T-helper 2 cell treated with Interferon-gamma antibody and Interleukin-4, amounts not matched to agents 5 μg/mL and 100 μg/mL, for 36 hours (primary cell): ENCODE measurements at regions not wholly inside any gene's neighbourhood (a gene's known extent, or its start where the extent isn't known, plus 50 kb on each side); places are given as distances from the start of the nearest gene placed in this dataset.

Experiments used
- DNase-seq: peaks from one replicate; pipeline ENCODE4 v3.0.0; 2021; ENCODE audit warnings: low spot score
- H3K27ac Mint-ChIP-seq: one replicate; pipeline ENCODE4 v1.8.0; 2021; ENCODE audit warnings: mild to moderate bottlenecking, mixed read lengths
- H3K27me3 Mint-ChIP-seq: one replicate; pipeline ENCODE4 v1.8.0; 2021; ENCODE audit warnings: low read depth, mixed read lengths
- H3K36me3 Mint-ChIP-seq: one replicate; pipeline ENCODE4 v1.8.0; 2021; ENCODE audit warnings: low read depth, mixed read lengths
- H3K4me1 Mint-ChIP-seq: one replicate; pipeline ENCODE4 v1.8.0; 2021; ENCODE audit warnings: low read depth, mixed read lengths
- H3K4me3 Mint-ChIP-seq: one replicate; pipeline ENCODE4 v1.8.0; 2022; ENCODE audit warnings: mild to moderate bottlenecking, moderate library complexity, mixed read lengths
- H3K9me3 Mint-ChIP-seq: one replicate; pipeline ENCODE4 v1.8.0; 2021; ENCODE audit warnings: mixed read lengths

DNA sequence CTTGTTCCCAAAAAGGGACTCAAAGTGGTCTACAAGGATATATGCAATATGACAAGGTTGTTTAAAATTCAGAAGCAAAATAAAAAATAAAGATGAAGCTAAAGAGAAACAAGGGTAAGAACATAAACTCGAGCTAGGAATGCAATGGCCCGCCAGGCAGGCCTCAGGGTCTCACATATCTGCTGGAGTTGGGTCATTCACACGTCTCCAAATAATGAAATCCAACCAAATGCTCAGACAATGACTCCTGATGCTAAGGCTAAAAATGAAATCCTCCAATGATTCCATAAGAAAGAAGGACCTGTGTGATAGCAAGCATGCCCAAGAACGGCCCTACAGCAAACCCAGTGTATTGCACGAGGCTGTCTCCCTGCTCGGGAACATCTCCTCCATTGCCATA, 153.3 kb upstream of the ETS2 start:
- no peaks in the 10 kb centered on the region for H3K4me1 Mint-ChIP-seq
- DNase-seq = no peak
- H3K27me3 Mint-ChIP-seq = peaks cover 16% of the 10 kb centered on the region

DNA sequence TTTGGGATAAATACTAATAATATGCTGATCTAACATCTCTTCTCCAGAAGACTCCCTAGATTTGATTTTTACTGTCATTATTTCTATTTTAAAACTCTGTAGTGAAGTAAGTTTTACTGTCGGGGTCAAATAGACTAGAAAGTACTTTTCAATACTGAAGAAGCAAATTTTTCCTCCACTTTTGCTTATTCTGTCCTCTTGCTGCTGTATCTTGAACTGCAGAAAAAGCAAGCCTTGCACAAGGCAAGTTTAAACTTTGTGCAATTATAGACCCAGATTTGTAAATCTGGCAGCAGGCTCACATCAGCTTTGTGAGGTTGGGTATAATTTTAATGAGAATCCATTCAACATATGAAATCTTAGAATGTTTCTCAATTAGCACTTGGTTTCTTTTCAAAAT, 151.1 kb upstream of the ETS2 start:
- Mint-ChIP-seq H3K27ac (no peak overlapping the region), H3K27me3 (peaks cover 29% of the 10 kb centered on the region), H3K9me3 (no peaks in the 10 kb centered on the region), H3K36me3 (no peaks in the 10 kb centered on the region), H3K4me1 (no peaks in the 10 kb centered on the region), H3K4me3 (no peak overlapping the region)
- no peak for DNase-seq

More for the DNA sequence above, 153.3 kb upstream of the ETS2 start:
- Mint-ChIP-seq H3K4me3 (no peak overlapping the region), H3K36me3 (no peaks in the 10 kb centered on the region), H3K9me3 (no peaks in the 10 kb centered on the region), H3K27ac (no peak overlapping the region)

DNA sequence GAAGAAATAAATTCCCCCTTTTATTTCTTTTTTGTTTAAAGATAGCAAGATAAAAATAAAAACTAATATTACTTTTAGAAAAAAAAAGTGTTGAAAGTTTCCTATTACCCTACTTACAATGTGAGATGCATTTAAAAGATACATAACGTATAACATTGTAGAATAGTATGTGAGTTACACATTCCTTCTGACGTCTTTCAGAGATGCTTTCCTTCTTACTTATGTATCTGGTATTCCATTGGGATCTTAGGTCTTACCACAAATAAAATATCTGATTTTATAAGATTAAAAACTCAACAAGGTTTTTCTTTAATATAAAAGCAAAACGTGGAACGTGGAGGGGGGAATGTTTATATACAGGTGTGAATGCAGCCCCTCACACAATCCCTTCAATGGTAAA, 147.2 kb upstream of the ETS2 start:
- Mint-ChIP-seq H3K27me3 (peaks cover 61% of the 10 kb centered on the region), H3K9me3 (no peaks in the 10 kb centered on the region), H3K27ac (no peak overlapping the region), H3K36me3 (no peaks in the 10 kb centered on the region), H3K4me3 (no peak overlapping the region), H3K4me1 (peaks cover 5% of the 10 kb centered on the region)
- no peak for DNase-seq

DNA sequence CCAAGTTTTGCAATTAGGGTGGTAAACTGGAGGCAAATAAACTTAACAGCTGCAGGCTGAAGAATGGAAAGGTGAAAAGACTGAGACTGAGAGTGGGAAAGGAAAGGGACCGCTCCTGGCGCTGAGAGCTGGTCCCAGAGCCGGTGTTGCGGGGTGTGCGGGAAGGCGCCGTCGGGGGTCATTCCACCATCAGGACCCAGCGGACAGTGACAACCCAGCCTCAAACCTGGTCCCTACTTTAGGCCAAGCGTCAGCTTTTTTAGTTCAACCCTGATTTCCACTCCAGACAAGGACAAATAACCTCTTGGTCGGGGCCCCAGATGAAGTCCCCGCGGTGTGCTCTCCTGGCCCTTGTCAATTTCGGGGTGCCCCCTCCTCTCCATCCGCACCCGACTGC, 145.8 kb upstream of the ETS2 start:
- Mint-ChIP-seq H3K27me3 (peaks cover 67% of the 10 kb centered on the region), H3K4me1 (peaks cover 5% of the 10 kb centered on the region), H3K9me3 (no peaks in the 10 kb centered on the region), H3K27ac (no peak overlapping the region), H3K4me3 (peak overlapping the region; percentile 59), H3K36me3 (no peaks in the 10 kb centered on the region)
- no peak for DNase-seq

DNA sequence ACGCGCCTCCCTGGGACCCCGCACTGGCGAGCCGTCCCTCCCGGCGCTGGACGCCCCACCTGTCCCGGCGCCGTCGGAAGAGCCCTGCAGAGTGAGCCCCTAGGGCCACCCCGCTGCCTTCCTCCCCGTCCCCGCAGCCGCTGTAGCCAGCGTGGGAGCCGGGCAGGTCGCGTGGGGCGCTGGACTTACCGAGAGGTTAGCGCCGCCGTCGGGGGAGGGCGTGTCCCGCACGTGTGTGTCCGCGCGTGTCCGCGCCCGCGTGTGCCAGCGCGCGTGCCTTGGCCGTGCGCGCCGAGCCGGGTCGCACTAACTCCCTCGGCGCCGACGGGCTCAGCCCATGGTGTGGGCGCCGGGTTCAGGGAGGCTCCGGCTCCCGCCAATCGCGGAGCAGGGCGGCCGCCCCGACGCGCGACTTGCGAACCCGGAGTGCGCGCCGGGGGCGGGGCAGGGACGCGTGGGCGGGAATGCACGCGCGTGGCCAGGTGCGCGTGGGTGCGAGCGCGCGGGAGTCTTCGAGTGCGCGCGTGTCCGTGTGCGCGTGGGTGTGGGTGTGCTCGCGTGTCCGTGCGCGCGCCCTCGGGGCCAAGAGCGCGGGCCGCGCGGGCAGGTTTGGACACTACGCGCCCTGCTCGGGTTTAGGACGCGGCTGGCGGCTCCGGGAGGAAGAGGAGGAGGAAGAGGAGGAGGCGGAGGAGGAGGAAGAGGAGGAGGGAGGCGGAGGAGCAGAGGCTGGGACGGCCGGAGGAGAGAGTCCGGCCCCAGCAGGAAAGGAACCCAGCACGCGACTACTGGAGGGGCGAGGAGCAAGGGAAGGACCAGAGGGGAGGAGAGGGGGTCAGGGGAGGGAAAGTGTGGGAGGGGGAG, 145.2 kb upstream of the ETS2 start:
- DNase-seq = peak; percentile 17
- H3K9me3 Mint-ChIP-seq = no peaks in the 10 kb centered on the region
- peak overlapping the region; percentile 64 for H3K4me3 Mint-ChIP-seq
- no peaks in the 10 kb centered on the region for H3K36me3 Mint-ChIP-seq
- peaks cover 5% of the 10 kb centered on the region for H3K4me1 Mint-ChIP-seq
- H3K27ac Mint-ChIP-seq = no peak overlapping the region
- H3K27me3 Mint-ChIP-seq = peaks cover 63% of the 10 kb centered on the region

DNA sequence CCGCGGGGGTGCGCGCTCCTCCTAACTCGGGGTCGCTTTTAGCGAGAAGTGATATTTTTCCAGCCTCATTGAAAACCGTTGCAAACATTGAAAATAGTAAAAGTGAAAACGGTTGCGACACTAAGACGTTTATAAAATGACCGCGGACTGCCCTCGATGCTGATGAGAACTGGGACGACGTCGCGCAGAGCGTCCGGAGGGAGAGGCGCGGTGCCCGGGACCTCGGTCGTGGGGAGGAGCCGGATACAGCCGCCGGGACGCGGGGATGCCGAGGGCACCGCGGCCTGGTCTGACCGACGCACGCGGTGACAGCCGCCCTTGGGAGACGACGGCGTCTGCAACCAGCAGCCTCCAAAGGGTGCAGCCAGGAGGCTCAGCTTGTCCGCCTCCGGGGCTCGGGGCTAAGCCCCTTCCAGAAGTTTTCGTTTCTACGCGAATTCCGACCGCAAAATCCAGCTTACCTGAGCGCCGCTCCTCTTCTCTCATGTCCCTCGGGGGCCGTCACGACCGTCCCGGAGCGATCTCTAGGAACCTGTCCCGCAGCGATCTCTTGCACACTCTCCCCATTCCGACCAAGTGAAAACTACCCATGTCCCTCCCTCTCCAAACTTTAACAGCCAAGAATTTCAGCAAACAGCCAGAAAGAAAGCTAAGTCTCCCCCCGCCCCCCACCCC, 144.4 kb upstream of the ETS2 start:
- Mint-ChIP-seq H3K9me3 (no peaks in the 10 kb centered on the region), H3K36me3 (no peaks in the 10 kb centered on the region), H3K4me3 (peak overlapping the region; percentile 64), H3K4me1 (peaks cover 5% of the 10 kb centered on the region), H3K27me3 (peaks cover 69% of the 10 kb centered on the region), H3K27ac (no peak overlapping the region)
- DNase-seq = peak; percentile 14

DNA sequence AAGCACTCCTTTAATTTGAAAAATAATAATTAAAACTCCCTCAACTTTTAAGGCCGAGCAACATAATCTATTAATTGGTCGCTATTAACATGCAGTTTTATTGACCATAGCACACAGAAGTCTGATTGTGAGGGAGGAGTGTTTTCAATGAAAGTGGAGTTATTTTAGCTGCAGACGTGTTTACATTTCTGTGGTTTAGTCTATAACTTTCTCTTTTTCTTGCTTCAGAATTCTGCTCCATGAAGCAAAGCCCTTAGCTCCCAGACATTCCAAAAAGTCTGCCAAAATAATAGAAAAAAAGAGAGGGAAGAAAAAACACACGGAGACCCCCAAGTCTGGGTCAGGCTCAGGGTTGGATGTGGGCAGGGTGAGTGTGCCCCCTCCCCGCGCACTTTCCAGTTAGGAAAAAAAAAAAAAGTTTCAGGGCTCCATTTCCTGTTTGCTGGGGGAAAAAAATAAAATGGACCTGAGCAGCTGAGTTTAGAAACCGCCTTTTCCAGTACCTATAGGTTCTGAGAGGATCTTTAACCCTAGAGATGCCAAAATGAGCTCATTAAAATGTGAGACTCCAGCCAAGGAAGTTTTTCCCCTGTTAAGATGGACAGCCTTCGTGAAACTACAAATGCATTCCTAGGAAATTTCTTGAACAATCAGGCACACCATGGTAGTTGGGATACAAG, 143.7 kb upstream of the ETS2 start:
- no peaks in the 10 kb centered on the region for H3K36me3 Mint-ChIP-seq
- H3K27me3 Mint-ChIP-seq = peaks cover 63% of the 10 kb centered on the region
- DNase-seq = no peak
- H3K9me3 Mint-ChIP-seq = no peaks in the 10 kb centered on the region
- peak overlapping the region; percentile 64 for H3K4me3 Mint-ChIP-seq
- H3K4me1 Mint-ChIP-seq = peaks cover 5% of the 10 kb centered on the region
- H3K27ac Mint-ChIP-seq = no peak overlapping the region

DNA sequence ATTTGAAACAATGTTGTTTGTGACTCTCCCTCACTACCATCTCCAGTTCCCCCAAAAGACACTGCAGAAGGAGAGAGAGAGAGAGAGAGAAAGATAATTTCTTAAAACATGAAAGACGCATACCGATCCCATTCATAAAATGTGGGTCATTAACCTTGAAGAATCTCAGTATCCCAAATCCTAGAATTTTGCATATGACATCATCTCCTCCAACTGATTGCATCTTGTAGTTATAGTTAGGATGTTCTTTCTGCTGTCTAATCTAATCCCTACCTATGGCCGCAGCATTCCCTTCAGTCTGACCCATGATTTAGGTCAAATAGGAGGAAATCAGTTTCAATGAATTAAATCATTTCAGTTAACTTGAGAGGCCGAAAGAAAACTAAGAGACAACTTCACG, 142.4 kb upstream of the ETS2 start:
- DNase-seq = no peak
- no peaks in the 10 kb centered on the region for H3K9me3 Mint-ChIP-seq
- peaks cover 5% of the 10 kb centered on the region for H3K4me1 Mint-ChIP-seq
- H3K4me3 Mint-ChIP-seq = no peak overlapping the region
- no peaks in the 10 kb centered on the region for H3K36me3 Mint-ChIP-seq
- H3K27ac Mint-ChIP-seq = no peak overlapping the region
- H3K27me3 Mint-ChIP-seq = peaks cover 53% of the 10 kb centered on the region

DNA sequence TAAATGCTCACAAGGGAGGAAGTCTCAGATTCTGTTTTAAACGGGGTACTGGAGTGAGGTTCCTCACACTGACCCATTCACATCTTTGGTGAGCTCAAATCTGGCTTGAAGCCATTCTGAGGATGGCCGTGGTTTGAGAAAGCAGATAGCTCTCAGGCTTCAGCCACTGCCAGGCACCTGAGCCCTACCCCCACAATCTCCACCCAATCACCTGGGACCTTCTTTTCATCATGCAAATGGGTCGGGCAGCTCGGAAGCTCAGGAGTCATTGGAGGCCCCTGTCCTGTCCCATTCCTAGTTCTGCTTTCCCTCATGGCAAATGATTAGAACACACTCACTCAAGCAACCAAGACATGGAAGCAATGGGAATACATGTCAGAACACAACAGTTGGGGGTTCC, 141.4 kb upstream of the ETS2 start:
- H3K27me3 Mint-ChIP-seq = peaks cover 50% of the 10 kb centered on the region
- no peaks in the 10 kb centered on the region for H3K36me3 Mint-ChIP-seq
- no peak overlapping the region for H3K4me3 Mint-ChIP-seq
- H3K4me1 Mint-ChIP-seq = peaks cover 5% of the 10 kb centered on the region
- H3K27ac Mint-ChIP-seq = no peak overlapping the region
- DNase-seq = no peak
- no peaks in the 10 kb centered on the region for H3K9me3 Mint-ChIP-seq

DNA sequence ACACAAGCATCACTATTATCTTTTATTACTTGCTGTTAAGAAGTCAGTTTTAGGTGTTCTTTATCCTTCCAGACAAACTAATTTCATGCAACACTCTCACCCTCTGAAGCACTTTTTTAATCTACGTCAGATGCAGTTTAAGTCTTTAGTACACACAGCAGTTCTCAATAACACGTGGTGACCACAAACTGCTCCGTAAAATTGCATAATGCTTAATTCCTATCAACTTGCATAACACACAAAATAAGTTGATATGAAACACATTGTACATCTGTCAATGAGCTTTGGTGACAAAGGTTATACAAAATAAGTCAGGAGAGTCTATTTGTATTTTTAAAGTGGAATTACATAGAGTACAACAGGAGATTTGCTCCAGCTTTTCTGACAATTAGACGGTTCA, 140.9 kb upstream of the ETS2 start:
- DNase-seq = no peak
- Mint-ChIP-seq H3K9me3 (no peaks in the 10 kb centered on the region), H3K27ac (no peak overlapping the region), H3K27me3 (peaks cover 45% of the 10 kb centered on the region), H3K4me3 (no peak overlapping the region), H3K36me3 (no peaks in the 10 kb centered on the region), H3K4me1 (peaks cover 5% of the 10 kb centered on the region)

DNA sequence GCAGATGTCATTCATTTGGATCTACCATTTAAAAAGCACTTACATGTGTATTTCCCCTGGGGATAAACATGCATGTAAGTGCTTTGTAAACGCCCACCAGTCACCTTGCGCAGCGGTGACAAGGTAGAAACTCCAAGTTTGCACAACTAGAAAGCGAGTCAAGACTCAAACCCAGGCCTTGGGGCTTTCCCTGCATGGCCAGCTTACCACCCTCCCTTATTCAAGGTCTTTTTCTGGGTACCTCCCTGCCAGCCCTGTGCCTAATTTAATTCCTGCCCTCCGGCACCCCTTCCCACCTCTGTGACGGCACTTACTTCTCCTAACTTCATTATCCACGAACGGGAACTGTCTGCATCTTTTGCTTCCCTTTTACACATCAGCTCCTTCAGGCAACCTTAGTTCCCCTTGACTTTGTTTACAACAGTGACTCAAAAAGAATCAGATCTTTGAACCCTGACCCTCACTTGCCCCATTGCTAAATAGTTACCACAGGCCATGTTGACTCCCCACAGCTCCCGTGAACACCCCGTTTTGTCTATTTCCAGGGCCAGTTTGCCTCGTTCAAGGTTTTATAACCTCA, 138.3 kb upstream of the ETS2 start:
- H3K27me3 Mint-ChIP-seq = peaks cover 26% of the 10 kb centered on the region
- no peaks in the 10 kb centered on the region for H3K4me1 Mint-ChIP-seq
- H3K4me3 Mint-ChIP-seq = no peak overlapping the region
- no peak overlapping the region for H3K27ac Mint-ChIP-seq
- no peaks in the 10 kb centered on the region for H3K9me3 Mint-ChIP-seq
- H3K36me3 Mint-ChIP-seq = no peaks in the 10 kb centered on the region
- no peak for DNase-seq

DNA sequence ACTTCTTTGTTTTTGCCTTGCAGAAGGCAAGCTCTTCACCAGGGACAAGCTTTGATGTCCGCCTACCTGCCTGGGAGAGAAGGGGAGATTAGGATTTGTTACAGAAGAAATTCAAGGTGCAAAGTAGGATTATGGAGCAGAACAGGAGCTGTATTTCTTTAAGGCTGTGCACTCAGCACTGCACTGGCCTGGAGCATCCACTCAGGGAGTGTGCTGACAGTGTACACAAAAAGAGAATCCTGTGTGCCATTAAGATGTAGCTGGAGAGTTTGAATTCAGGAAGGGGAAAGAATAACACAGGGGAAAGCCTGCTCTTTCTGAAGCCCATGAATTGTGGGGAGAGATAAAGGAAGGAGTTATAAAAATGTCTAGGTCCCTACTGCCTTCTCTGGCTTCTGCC, 137.7 kb upstream of the ETS2 start:
- H3K27me3 Mint-ChIP-seq = peaks cover 23% of the 10 kb centered on the region
- no peak for DNase-seq
- no peak overlapping the region for H3K4me3 Mint-ChIP-seq
- no peaks in the 10 kb centered on the region for H3K4me1 Mint-ChIP-seq
- H3K36me3 Mint-ChIP-seq = no peaks in the 10 kb centered on the region
- H3K9me3 Mint-ChIP-seq = no peaks in the 10 kb centered on the region
- H3K27ac Mint-ChIP-seq = no peak overlapping the region

DNA sequence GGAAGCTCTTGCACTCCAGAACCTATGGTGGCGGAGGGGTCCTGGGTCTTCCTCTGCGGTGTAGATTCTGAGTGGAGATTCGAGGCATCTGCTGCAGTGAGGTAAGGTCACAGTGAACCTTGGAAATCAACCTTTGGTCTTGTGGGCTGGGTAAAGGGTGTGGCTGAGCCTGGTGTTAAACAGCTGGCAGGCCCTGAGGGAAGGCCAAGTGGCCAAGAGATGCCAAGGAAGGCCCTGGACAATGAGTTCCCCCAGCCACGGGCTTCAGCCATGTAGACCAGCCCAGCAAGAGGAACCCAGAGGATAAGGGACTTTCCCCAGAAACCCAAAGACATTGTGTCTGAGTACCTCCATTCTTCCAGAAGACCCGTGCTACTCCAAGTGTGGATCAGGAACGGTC, 137.2 kb upstream of the ETS2 start:
- Mint-ChIP-seq H3K27me3 (peaks cover 20% of the 10 kb centered on the region), H3K4me1 (no peaks in the 10 kb centered on the region), H3K4me3 (no peak overlapping the region), H3K36me3 (no peaks in the 10 kb centered on the region), H3K9me3 (no peaks in the 10 kb centered on the region), H3K27ac (no peak overlapping the region)
- no peak for DNase-seq

DNA sequence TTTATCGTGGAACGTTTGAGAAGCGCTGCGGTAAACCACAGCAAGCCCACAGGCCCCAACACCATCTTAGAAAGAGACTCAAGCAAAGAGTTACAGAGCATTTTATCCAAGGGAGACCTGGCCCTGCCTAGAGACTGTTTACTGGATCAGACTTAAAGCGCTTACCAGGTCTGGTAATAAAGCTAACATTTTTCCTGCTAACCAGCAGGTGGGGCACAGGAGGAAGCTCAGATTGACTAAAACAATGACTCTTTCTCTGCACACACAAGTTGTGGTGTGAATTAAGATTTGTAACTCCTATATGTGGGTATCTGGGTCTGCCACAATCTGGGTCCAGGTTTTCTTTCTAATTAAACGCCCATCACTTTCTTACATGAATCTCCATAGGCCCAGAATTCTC, 136.5 kb upstream of the ETS2 start:
- Mint-ChIP-seq H3K27me3 (peaks cover 22% of the 10 kb centered on the region), H3K36me3 (no peaks in the 10 kb centered on the region), H3K27ac (no peak overlapping the region), H3K9me3 (no peaks in the 10 kb centered on the region), H3K4me3 (no peak overlapping the region), H3K4me1 (no peaks in the 10 kb centered on the region)
- no peak for DNase-seq
